KOPT-K1 (cell line): ENCODE measurements at regions not wholly inside any gene's neighbourhood (a gene's known extent, or its start where the extent isn't known, plus 50 kb on each side); places are given as distances from the start of the nearest gene placed in this dataset.
A peak's percentile ranks its signal among the peaks of the same experiment; 100 is the strongest.

Experiments used
- H3K27ac ChIP-seq: fragments of 200-600 bp; sonication (generic); 2 replicates; pipeline ENCODE4 v1.5.1; 2016; ENCODE audit warnings: antibody characterized with exemption, mild to moderate bottlenecking, low read depth, low read length; ENCODE audit not compliant: poor library complexity, severe bottlenecking
- H3K36me3 ChIP-seq: fragments of 200-600 bp; sonication (generic); 2 replicates; pipeline ENCODE4 v1.5.1; 2017; ENCODE audit warnings: antibody characterized with exemption, mild to moderate bottlenecking, low read length, moderate library complexity; ENCODE audit not compliant: insufficient read depth
- H3K9me3 ChIP-seq: fragments of 200-600 bp; sonication (generic); 2 replicates; pipeline ENCODE4 v1.5.1; 2017; ENCODE audit warnings: antibody characterized with exemption, low read length, mild to moderate bottlenecking; ENCODE audit not compliant: insufficient read depth, poor library complexity, severe bottlenecking

DNA sequence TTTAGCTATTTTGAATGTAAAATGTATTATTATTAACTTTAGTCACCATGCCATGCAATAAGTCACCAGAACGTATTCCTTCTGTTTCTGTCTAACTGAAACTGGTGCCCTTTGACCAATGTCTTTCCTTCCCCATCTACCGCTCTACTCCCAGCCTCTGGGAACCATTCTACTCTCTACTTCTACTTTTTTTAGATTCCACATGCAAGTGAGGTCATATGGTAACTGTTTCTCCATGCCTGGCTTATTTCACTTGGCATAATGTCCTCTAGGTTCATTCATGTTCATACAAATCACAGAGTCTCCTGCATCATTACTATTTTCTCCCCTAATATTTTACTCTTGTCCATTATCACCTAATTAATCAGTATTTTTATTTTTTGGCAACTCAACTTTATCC is 160.1 kb downstream of the TMX1 start:
- H3K27ac ChIP-seq: no peak overlapping the region
- no peaks in the 10 kb centered on the region for H3K36me3 ChIP-seq
- no peaks in the 10 kb centered on the region for H3K9me3 ChIP-seq

DNA sequence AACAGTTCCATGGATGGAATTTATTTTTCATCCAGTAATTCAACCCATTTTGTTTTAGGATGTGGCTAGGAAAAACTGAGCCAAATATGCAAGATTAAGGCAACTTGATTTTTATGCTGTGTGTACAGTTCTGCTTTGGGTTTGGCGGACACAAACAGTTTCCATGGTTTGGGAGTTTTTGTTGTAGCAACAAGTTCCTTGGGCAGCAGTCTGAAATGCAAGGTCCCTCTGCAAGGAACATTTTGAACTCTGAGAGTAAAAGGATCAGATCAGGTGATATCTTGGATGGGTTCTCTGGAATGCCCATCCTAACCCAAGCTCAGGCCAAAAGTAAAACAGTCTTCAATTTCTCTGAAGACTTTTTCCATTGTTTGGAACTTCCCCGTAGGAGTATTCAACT is 161.2 kb downstream of the TMX1 start:
- Histone ChIP-seq H3K9me3 (no peaks in the 10 kb centered on the region), H3K27ac (no peak overlapping the region), H3K36me3 (no peaks in the 10 kb centered on the region)

DNA sequence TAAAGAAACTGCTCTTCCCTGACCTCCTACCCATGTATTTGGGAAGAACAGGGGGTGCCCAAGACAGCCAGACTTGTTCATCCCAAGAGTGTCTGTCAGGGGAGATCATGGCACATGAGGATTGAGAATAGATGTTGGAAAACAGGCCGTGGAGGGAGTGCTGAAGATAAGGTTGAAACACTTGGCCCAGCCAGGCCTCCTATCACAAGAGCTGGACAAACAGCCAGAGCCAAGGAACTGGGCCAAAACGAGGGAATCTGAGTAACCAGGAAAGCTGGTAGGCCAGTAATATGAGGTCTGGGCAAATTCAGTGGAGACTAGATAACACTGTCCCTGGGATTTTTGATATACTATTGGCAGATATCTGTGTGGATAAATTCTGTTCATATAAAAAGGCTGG is 161.7 kb downstream of the TMX1 start:
- H3K27ac ChIP-seq: no peak overlapping the region
- no peaks in the 10 kb centered on the region for H3K9me3 ChIP-seq
- H3K36me3 ChIP-seq: no peaks in the 10 kb centered on the region

DNA sequence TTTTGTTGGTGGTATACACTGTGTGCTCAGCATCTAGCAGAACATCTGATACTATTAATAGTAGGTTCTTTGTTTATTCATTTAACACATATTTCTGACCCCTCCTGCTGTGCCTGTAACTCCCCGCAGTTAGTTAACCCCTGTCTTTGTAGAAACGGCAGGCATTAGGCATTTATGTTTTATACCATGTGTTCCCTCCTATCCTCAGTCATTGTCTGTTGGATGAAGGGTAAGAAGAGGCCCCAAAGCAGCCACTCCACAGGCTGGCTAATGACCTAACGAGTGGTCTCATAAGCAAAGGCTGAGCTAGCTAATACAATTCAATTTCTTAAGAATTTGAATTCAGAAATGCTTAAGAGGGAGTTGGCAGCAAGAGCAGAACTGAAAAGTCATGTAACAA is 170.8 kb downstream of the TMX1 start:
- Histone ChIP-seq H3K27ac (no peak overlapping the region), H3K36me3 (no peaks in the 10 kb centered on the region), H3K9me3 (no peaks in the 10 kb centered on the region)

DNA sequence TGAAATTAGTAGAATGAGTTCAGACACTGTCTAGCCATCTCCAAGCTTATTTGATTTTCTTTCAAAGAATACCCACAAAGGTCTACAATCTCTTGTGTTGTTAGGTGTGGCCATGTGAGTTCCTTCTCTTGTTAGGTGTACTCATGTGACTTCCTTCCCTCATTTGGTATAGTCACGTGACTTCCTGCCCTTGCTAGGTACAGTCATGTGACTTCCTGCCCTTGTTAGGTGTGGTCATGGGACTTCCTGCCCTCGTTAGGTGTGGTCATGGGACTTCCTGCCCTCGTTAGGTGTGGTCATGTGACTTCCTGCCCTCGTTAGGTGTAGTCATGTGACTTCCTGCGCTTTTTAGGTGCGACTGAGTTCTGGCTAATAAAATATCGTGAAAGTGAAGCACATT is 179.6 kb downstream of the TMX1 start:
- Histone ChIP-seq H3K36me3 (no peaks in the 10 kb centered on the region), H3K9me3 (peaks cover 38% of the 10 kb centered on the region), H3K27ac (peak overlapping the region; percentile 40)

DNA sequence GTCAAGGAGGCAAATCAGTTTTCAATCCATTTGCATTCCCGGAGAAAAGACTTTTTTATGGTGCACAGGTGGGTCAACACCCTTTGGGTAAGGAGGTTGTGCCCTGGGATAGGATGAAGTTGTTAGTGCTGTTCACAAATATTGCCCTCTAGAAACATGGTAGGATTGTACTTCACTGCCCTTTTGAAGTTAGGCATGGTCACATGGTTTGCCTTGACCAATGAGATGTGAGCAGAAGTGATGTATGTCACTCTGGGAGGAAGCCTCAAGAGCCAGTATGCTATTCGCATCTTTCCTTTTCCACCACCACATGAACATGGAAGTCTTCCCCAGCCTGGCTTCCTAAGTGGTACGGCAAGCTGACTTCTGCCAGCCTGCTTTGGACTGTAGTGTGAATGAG is 182.7 kb downstream of the TMX1 start:
- Histone ChIP-seq H3K9me3 (peaks cover 43% of the 10 kb centered on the region), H3K27ac (no peak overlapping the region), H3K36me3 (no peaks in the 10 kb centered on the region)

DNA sequence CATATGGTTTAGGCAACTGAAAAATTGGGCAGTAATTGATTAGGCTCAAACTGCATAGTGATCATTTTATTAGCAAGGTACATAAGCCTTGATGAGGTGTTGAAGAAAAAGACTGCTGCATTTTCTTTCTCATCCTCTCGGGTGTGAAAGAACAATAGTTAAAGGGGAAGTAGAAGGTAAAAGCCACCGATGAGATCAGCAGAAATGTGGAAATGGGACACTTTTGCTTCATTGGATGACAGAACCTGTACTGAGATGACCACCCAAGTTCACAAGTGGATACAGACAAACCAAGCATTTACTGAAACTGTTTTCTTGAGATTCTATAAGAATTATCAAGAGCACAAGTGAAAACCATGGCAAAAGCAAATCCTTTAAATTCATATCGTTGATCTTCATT is 184.0 kb downstream of the TMX1 start:
- Histone ChIP-seq H3K9me3 (peaks cover 34% of the 10 kb centered on the region), H3K36me3 (no peaks in the 10 kb centered on the region), H3K27ac (no peak overlapping the region)

DNA sequence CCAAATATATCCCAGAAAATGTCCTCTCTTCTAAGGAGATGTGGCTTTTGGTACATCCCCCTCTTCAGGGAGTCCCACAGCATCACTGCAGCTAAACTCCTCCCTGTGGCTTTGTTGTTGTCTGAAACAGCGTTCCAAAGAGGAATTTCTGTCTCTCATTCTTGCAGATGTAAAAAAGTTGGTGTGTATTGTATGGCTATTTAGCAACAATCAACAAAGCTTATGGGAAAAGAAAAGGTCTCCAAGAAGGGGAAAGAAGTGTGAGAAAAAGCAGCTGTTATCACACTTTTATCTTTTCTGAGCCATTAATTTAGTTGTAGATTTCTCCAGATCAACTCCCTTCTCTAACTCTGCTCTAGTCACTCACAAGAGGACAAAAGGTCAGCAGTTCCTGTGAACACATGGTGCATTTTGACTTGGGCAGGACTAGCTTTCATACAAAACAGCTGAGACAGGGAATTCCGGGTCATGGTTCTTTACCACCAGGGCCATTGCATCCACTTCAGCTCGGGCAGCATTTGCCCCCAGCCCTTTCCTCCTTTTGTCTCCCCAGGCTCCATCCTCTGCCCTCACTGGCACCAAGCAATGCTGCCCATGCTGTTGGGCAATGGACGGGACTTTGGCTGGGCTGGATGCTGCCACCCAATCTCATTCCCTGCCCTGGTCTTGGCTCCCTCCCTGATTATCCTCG is 184.7 kb downstream of the TMX1 start:
- Histone ChIP-seq H3K9me3 (peaks cover 27% of the 10 kb centered on the region), H3K36me3 (no peaks in the 10 kb centered on the region), H3K27ac (no peak overlapping the region)

DNA sequence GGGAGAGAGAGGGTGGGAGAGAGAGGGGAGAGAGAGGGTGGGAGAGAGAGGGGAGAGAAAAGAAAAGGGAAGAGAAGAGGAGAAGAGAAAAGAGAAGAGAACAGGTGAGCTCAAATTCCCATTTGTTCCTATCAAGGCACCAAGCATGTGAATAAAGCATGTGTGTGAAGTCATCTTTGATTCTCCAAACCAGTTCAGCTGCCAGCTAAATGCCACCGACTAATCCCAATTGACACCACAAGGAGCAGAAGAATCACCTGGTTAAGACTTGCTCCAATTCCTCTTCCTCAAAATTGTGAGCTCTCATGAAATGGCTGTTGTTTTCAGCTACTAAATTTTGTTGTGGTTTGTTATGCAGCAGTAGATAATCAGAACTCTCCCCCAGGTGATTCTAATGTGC is 188.9 kb downstream of the TMX1 start:
- H3K36me3 ChIP-seq: no peaks in the 10 kb centered on the region
- peaks cover 5% of the 10 kb centered on the region for H3K9me3 ChIP-seq
- no peak overlapping the region for H3K27ac ChIP-seq

DNA sequence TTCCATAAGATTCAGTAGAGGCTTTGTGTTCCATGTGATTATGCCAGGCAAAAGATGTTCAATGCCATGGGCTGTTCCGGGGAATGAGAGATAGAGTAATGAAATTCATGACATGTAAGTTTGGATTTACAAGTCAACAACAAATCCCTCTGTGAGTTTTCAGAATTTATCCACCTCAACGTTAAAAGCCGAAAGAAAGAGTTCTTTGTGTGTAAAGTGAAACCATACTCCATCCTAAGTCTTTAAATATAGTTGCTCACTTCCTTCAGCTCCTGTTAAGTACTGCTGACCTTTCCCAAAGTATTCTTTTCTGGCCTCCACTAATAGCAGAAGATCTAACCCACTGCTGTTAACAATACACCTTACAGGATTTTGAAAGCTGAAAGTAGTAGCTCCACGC is 190.0 kb downstream of the TMX1 start:
- Histone ChIP-seq H3K27ac (no peak overlapping the region), H3K36me3 (no peaks in the 10 kb centered on the region), H3K9me3 (peaks cover 5% of the 10 kb centered on the region)

DNA sequence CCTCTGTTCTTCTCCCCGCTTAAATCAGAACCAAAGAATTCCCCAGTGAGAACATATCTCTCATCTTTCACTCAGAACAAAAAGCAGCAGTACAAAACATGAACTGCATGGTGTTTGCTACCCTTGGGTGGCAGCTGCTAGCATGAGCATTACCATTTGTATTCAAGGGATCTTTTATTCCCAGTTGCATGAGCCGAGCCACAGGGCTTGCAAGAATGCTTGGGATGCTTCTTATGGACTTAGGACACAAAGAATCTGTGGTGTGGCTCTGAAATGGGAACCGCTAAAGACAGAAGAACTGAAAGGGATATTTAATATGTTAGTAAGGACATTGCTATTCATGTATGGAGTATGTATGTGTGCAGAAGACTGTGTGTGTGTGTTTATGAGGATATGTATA is 190.6 kb downstream of the TMX1 start:
- H3K9me3 ChIP-seq: peaks cover 5% of the 10 kb centered on the region
- no peak overlapping the region for H3K27ac ChIP-seq
- no peaks in the 10 kb centered on the region for H3K36me3 ChIP-seq

DNA sequence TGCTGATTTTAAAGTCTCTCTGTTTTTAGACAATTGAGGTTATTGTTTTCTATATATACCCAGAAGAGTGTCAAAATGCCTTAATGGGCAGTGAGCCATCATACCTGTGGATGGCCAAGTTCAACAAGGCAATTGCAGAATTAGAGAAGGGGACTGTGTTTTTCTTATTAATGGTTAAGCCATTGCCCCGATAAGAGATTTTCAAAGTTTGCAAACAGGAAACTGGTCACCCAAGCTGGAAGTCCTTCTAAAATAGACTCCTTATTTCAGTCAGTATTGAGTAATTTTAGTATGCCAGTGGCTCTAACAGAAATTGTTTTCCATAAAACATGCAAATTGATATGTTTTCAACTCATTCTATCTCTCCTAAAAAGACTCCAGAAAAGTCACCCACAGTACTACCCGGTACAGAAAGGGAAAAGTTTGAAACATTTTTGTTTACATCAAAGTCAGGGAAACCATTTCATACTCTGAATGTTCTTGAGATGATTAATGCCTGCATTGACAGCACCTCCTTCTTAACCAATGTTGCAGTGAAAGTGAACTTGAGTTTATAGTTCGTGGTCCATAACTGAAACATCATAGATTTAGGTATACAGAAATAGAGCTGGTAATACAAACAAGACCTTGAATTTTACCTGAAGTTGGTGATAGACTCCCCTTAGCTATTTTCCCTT is 191.1 kb downstream of the TMX1 start:
- no peaks in the 10 kb centered on the region for H3K36me3 ChIP-seq
- H3K27ac ChIP-seq: no peak overlapping the region

DNA sequence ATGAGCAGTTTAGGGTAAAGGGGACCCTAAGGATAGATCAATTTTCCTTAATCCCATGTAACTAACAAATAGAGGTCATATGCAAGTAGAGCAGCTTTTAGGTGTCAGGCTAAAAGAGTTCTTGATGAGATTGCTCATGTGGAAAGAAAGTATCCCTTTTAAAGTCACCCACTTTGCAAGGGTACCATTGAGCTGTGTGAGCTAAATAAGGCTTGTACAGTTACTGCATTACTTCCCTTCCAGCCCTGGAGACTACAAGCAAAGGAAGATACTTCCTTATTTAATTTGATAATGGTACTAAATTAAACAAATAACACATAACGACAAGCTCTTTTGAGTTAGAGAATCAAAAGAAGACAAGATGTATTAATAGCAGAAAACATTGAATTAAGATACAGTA is 191.7 kb downstream of the TMX1 start:
- Histone ChIP-seq H3K27ac (no peak overlapping the region), H3K36me3 (no peaks in the 10 kb centered on the region), H3K9me3 (peaks cover 5% of the 10 kb centered on the region)

More for the DNA sequence above, 191.1 kb downstream of the TMX1 start:
- peaks cover 5% of the 10 kb centered on the region for H3K9me3 ChIP-seq

DNA sequence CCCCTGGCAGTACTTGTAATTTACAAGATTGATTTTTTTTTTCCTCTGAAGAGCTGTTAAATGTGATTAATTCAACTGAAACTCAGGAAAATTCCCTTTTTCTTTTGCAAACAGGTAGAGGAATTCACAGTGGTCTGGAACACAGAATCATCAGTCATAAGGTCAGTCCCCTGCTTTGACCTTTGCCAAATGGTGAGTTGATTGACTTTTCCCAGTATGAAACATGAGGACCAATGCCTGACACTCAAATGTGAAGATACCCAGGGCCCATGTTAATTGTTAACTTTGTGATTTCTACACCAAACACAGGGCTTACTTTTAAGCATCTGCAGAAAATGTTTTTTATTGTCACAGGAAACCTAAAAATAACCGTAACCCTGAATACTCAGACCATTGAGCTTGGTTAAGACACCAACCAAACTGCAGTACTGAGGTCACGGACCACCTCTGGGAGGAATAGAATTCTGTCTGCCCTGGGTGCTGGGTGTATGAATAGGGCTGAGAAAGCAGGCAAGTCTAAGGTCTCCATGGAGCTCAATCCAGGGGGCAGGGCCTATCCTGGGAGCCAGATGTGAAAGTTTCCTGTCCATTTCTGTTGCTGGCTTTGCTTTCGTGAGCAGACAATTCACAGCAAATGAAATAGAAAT is 192.4 kb downstream of the TMX1 start:
- Histone ChIP-seq H3K36me3 (no peaks in the 10 kb centered on the region), H3K27ac (no peak overlapping the region)

DNA sequence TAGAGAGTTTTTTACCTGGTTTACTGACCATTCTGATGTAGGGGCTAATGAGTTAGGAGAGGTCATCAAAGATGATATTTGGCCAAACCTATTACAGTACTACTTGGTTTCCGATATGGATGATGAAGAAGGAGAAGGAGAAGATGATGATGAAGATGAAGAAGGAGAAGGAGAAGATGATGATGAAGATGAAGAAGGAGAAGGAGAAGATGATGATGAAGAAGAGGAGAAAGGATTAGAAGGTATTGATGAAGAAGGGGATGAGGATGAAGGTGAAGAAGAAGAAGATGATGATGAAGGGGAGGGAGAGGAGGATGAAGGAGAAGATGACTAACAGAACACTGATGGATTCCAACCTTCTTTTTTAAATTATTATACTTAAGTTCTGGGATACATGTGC is 196.6 kb downstream of the TMX1 start:
- Histone ChIP-seq H3K9me3 (no peaks in the 10 kb centered on the region), H3K36me3 (no peaks in the 10 kb centered on the region), H3K27ac (no peak overlapping the region)

More for the DNA sequence above, 192.4 kb downstream of the TMX1 start:
- H3K9me3 ChIP-seq: no peaks in the 10 kb centered on the region

DNA sequence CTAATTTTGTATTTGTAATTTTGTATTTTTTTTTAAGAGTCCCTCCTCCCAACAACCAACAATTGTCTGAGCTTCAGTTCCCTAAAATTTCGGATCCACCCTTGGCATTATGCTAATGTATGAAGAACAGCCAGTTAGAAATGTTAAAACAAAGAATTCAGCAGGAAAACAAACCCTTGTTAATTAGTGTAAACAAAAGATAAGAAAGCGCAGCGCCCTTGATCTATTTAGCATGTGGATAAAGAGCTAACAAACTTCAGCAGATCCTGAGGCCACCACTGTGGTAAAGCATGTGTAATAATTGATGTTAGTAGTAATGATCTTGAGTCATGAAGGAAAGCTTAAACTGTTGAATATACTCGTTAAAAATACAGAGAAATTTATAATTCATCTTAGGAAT is 199.8 kb downstream of the TMX1 start:
- Histone ChIP-seq H3K27ac (no peak overlapping the region), H3K36me3 (no peaks in the 10 kb centered on the region), H3K9me3 (no peaks in the 10 kb centered on the region)
